Activated T-helper 2 cell treated with anti-CD3 and anti-CD28 coated beads, Interferon-gamma antibody, Interleukin-2, Interleukin-4, amounts not matched to agents 10 μg/mL and 5 μg/mL and 100 μg/mL, durations not matched to agents 14 hours and 24 hours and 36 hours (primary cell): ENCODE measurements at regions not wholly inside any gene's neighbourhood (a gene's known extent, or its start where the extent isn't known, plus 50 kb on each side); places are given as distances from the start of the nearest gene placed in this dataset.

Experiments
- DNase-seq: peaks from one replicate; pipeline ENCODE4 v3.0.0; 2021; ENCODE audit warnings: low spot score
- H3K27ac Mint-ChIP-seq: one replicate; pipeline ENCODE4 v1.8.0; 2021; ENCODE audit warnings: mixed read lengths
- H3K27me3 Mint-ChIP-seq: one replicate; pipeline ENCODE4 v1.8.0; 2021; ENCODE audit warnings: low read depth, mixed read lengths
- H3K36me3 Mint-ChIP-seq: one replicate; pipeline ENCODE4 v1.8.0; 2021; ENCODE audit warnings: low read depth, mixed read lengths
- H3K4me1 Mint-ChIP-seq: one replicate; pipeline ENCODE4 v1.8.0; 2021; ENCODE audit warnings: low read depth, mixed read lengths
- H3K4me3 Mint-ChIP-seq: one replicate; pipeline ENCODE4 v1.8.0; 2021; ENCODE audit warnings: low read depth, mild to moderate bottlenecking, moderate library complexity, mixed read lengths
- H3K9me3 Mint-ChIP-seq: one replicate; pipeline ENCODE4 v1.8.0; 2021; ENCODE audit warnings: mixed read lengths
- intact Hi-C: fragments of 100-400 bp; cut with micrococcal nuclease; formaldehyde crosslinking; loops from one replicate; pipeline ENCODE4 v1.15.1; 2023

GRCh38 chr6:3612341-3613041 lies 139.0 kb downstream of the PXDC1 start:
- Mint-ChIP-seq H3K27ac (no peak overlapping the region), H3K9me3 (no peaks in the 10 kb centered on the region), H3K36me3 (no peaks in the 10 kb centered on the region), H3K27me3 (no peaks in the 10 kb centered on the region), H3K4me1 (no peaks in the 10 kb centered on the region), H3K4me3 (no peak overlapping the region)
- no peak for DNase-seq
- intact Hi-C loops, result no loop called here

GRCh38 chr6:3610921-3611320 lies 140.6 kb downstream of the PXDC1 start:
- DNase-seq, result no peak
- Mint-ChIP-seq H3K27ac (no peak overlapping the region), H3K9me3 (no peaks in the 10 kb centered on the region), H3K4me3 (no peak overlapping the region), H3K36me3 (no peaks in the 10 kb centered on the region), H3K27me3 (peaks cover 2% of the 10 kb centered on the region), H3K4me1 (no peaks in the 10 kb centered on the region)
- intact Hi-C loops, result no loop called here

DNA sequence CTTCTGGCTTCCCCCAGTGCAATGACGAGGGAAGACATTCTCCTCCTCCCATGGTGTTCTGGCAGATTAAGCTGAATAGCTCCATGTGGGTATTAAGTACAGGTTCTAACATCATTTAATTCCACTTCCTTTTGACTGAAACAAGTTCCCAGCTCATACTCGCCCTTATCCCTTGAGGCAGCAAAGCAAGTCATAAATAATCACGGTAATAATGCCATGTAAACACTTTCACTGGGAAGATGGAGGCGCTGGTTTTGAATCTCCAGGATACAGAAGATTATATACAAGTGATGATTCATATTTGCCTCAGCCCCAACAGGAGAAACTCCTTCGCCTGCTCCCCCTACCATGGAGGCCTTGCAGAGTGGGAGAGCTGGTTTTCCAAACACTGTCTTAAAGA lies 141.3 kb downstream of the PXDC1 start:
- Mint-ChIP-seq H3K27me3 (peaks cover 2% of the 10 kb centered on the region), H3K4me3 (no peak overlapping the region), H3K27ac (no peak overlapping the region), H3K4me1 (no peaks in the 10 kb centered on the region), H3K9me3 (no peaks in the 10 kb centered on the region), H3K36me3 (no peaks in the 10 kb centered on the region)
- intact Hi-C loops, result no loop called here
- no peak for DNase-seq

DNA sequence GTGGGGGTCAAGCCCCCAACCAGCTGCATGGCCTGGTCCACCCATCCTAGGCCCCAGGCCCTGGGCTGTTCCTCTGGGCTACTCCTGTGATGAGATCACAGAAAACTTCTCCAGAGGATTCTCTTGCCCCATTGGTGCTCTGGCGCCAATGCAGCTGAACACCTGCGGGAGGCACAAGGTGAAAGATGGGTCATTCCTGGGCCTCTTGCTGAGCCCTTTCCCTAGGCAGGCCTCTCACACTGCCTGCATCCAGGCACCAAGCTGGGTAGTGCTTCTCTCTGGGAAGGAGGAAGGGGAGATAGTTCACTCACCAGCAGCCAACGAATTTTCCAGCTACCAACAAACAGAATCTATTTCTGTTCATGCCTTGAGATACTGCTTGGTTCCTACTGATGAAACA lies 142.1 kb downstream of the PXDC1 start:
- H3K4me3 Mint-ChIP-seq, result no peak overlapping the region
- intact Hi-C loops, result no loop called here
- H3K9me3 Mint-ChIP-seq, result no peaks in the 10 kb centered on the region
- no peak for DNase-seq
- peaks cover 2% of the 10 kb centered on the region for H3K27me3 Mint-ChIP-seq
- no peak overlapping the region for H3K27ac Mint-ChIP-seq
- H3K36me3 Mint-ChIP-seq, result no peaks in the 10 kb centered on the region
- H3K4me1 Mint-ChIP-seq, result no peaks in the 10 kb centered on the region

DNA sequence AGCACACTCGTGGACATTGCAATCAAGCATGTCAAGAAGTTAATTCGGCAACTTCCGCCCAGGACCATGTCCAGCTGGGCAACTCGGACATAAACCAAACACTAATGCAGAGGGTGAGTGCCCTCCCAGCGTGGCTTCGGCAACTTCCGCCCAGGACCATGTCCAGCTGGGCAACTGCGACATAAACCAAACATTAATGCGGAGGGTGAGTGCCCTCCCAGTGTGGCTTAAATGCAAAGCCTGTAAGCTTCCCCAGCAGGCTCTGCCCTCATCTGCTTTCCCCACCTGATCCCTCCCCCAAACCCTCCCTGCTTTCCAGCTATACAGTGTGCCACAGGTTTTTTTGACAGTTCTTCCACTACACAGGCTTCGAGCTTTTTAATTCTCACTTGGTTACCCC lies 143.4 kb downstream of the PXDC1 start:
- no peak for DNase-seq
- no peaks in the 10 kb centered on the region for H3K9me3 Mint-ChIP-seq
- H3K36me3 Mint-ChIP-seq, result no peaks in the 10 kb centered on the region
- H3K4me1 Mint-ChIP-seq, result no peaks in the 10 kb centered on the region
- H3K4me3 Mint-ChIP-seq, result no peak overlapping the region
- H3K27me3 Mint-ChIP-seq, result peaks cover 2% of the 10 kb centered on the region
- intact Hi-C loops, result no loop called here
- no peak overlapping the region for H3K27ac Mint-ChIP-seq

GRCh38 chr6:3607599-3607998 lies 143.9 kb downstream of the PXDC1 start:
- no peaks in the 10 kb centered on the region for H3K36me3 Mint-ChIP-seq
- no peak for DNase-seq
- H3K9me3 Mint-ChIP-seq, result peaks cover under 1% of the 10 kb centered on the region
- peaks cover 2% of the 10 kb centered on the region for H3K27me3 Mint-ChIP-seq
- H3K27ac Mint-ChIP-seq, result no peak overlapping the region
- intact Hi-C loops, result no loop called here
- H3K4me3 Mint-ChIP-seq, result no peak overlapping the region
- H3K4me1 Mint-ChIP-seq, result no peaks in the 10 kb centered on the region

GRCh38 chr6:3607171-3607570 lies 144.3 kb downstream of the PXDC1 start:
- Mint-ChIP-seq H3K27ac (no peak overlapping the region), H3K9me3 (peaks cover 5% of the 10 kb centered on the region), H3K36me3 (no peaks in the 10 kb centered on the region), H3K4me1 (no peaks in the 10 kb centered on the region), H3K27me3 (peaks cover 2% of the 10 kb centered on the region), H3K4me3 (no peak overlapping the region)
- DNase-seq, result no peak
- intact Hi-C loops, result no loop called here

DNA sequence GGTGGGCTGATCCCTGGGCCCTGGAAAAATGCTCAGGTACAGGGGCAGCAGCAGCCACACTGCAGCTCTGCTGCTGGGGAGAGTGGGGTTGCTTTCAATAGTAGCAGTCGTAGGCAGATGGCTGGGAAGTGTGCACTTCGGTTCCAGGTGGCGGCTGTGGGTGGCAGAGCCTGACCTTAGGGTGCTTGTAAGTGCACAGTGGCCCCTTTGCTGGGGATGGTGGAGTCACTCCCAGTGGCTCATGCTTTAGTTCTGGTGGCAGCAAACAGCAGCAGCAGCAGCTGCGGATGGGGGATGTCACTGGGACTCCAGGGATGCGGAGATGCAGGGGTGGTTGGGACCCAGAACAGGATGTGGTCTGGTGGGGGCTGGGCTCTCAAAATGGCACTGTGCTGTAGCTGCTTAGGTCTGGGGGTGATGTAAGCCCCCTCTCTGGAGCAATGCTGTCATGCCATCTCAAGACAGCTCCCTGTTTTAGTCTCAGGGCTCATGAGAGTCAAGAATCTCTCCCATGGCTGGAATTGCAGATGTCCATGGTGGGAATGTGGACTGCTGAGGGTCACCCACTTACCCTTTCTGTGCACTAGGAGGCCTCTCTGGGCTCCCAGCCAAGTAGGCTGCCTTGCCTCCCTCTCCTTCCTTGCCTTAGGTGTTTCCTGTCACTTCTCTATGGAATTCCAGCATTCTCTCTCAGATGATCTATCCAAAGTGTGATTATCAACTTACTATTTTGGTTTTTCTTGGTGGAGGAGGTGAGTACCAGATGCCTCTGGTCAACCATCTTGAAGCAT lies 146.7 kb upstream of the SLC22A23 start:
- intact Hi-C loops, result no loop called here
- Mint-ChIP-seq H3K36me3 (no peaks in the 10 kb centered on the region), H3K27ac (no peak overlapping the region), H3K4me1 (no peaks in the 10 kb centered on the region), H3K27me3 (peaks cover 13% of the 10 kb centered on the region), H3K9me3 (peaks cover 22% of the 10 kb centered on the region), H3K4me3 (no peak overlapping the region)
- DNase-seq, result no peak

- Mint-ChIP-seq H3K27me3 (peaks cover 13% of the 10 kb centered on the region), H3K27ac (no peak overlapping the region), H3K4me3 (no peak overlapping the region), H3K4me1 (no peaks in the 10 kb centered on the region), H3K36me3 (no peaks in the 10 kb centered on the region), H3K9me3 (peaks cover 22% of the 10 kb centered on the region)
- DNase-seq, result no peak
- intact Hi-C loops, result no loop called here
These were observed 144.7 kb upstream of the SLC22A23 start for GRCh38 chr6:3601570-3601969.

DNA sequence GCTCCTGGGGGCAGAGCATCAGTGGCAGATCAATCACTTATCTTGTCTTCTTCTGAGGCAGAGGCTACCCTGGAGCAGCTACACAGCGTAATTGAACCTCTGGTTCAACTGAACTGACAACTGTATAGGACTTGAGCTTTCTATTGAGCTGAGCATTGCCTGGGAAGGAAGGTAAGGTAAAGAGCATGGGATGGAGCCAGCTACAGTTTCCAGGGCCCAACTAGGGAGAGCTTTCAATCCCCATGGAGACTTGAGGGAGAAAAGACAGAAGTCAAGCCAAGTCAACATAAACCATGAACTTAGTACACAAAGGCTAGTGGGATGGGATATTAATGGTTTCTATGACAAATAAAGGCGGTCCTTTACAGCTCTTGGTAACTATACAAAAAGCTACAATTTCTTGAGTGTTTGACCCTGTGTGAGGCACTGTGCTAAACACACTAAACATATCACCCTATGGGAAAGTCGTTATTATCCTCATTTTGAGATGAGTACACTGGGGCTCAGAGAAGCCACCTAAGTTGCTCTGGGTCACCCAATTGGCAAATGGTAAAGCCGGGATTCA lies 140.7 kb upstream of the SLC22A23 start:
- H3K36me3 Mint-ChIP-seq, result no peaks in the 10 kb centered on the region
- H3K4me1 Mint-ChIP-seq, result no peaks in the 10 kb centered on the region
- H3K9me3 Mint-ChIP-seq, result peaks cover 21% of the 10 kb centered on the region
- intact Hi-C loops, result no loop called here
- H3K4me3 Mint-ChIP-seq, result no peak overlapping the region
- H3K27me3 Mint-ChIP-seq, result peaks cover 17% of the 10 kb centered on the region
- no peak for DNase-seq
- no peak overlapping the region for H3K27ac Mint-ChIP-seq

DNA sequence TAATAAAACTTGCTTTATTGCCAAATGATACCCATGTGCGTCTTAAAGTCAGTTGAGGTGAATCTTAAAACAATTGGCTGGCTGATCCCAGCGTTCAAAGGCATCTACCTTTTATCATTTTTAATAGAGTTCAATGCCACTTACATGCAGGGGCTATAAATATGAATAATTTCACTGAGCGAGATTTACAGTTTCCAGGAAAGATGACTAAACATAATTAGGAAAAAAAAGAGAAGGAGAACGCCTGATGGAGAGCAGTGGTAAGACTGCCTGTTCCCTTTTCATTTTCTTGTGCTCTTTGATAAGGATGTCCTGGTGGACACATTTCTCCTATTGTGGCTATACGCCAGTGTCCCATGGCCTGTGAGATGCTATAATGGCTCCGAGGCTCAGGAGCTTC lies 139.9 kb upstream of the SLC22A23 start:
- Mint-ChIP-seq H3K9me3 (peaks cover 13% of the 10 kb centered on the region), H3K4me3 (no peak overlapping the region), H3K4me1 (no peaks in the 10 kb centered on the region), H3K27me3 (peaks cover 17% of the 10 kb centered on the region), H3K27ac (no peak overlapping the region), H3K36me3 (no peaks in the 10 kb centered on the region)
- no peak for DNase-seq
- intact Hi-C loops, result no loop called here

DNA sequence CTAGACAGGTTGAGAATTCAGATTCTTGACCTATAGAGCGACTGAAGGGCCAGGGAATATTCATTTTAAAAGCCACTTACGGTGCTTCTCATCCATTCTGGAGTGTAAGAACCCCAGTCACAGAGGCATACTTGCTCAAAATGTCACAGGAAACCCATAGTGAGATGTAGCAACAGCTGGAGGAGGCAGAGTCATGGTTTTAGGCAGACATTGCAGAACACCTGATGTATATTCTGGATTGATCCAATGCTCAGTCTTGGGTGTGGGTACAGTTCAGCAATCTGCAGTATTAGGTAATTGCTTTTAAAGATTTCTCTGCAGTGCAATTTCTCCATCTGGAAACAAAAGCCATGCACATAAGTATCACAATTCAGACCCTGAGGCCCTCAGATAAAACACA lies 137.4 kb upstream of the SLC22A23 start:
- no peak for DNase-seq
- H3K27me3 Mint-ChIP-seq, result peaks cover 10% of the 10 kb centered on the region
- H3K36me3 Mint-ChIP-seq, result no peaks in the 10 kb centered on the region
- intact Hi-C loops, result no loop called here
- no peaks in the 10 kb centered on the region for H3K9me3 Mint-ChIP-seq
- H3K4me1 Mint-ChIP-seq, result no peaks in the 10 kb centered on the region
- no peak overlapping the region for H3K4me3 Mint-ChIP-seq
- no peak overlapping the region for H3K27ac Mint-ChIP-seq

GRCh38 chr6:3593161-3593560 lies 136.3 kb upstream of the SLC22A23 start:
- Mint-ChIP-seq H3K36me3 (no peaks in the 10 kb centered on the region), H3K27me3 (peaks cover 10% of the 10 kb centered on the region), H3K9me3 (no peaks in the 10 kb centered on the region), H3K27ac (no peak overlapping the region), H3K4me3 (no peak overlapping the region), H3K4me1 (no peaks in the 10 kb centered on the region)
- intact Hi-C loops, result no loop called here
- DNase-seq, result no peak
